H54 (cell line): ENCODE measurements at regions not wholly inside any gene's neighbourhood (a gene's known extent, or its start where the extent isn't known, plus 50 kb on each side); places are given as distances from the start of the nearest gene placed in this dataset.

Source experiments
- DNase-seq: peaks from one replicate; pipeline ENCODE4 v3.0.0; 2011; ENCODE audit warnings: low spot score, mixed read lengths; ENCODE audit not compliant: insufficient read length
- FAIRE-seq: peaks from 3 replicates; lab custom pipeline; 2011; peaks lifted over from hg19 to GRCh38; lab: Jason Lieb, UNC
- POLR2A ChIP-seq: IDR thresholded peaks from 2 replicates; pipeline ENCODE4 v1.6.1; 2011; ENCODE audit warnings: low read depth, mild to moderate bottlenecking, low read length

- no peak for TF ChIP-seq POLR2A
- DNase-seq, result no peak
- no peak for FAIRE-seq
These were observed 67.8 kb upstream of the FAM98A start for GRCh38 chr2:33666879-33667278.

GRCh38 chr2:33665039-33665438 lies 65.9 kb upstream of the FAM98A start:
- FAIRE-seq (no peak), DNase-seq (no peak)
- TF ChIP-seq POLR2A, result no peak

- DNase-seq, result no peak
- no peak for TF ChIP-seq POLR2A
- no peak for FAIRE-seq
These were observed 61.5 kb upstream of the FAM98A start for GRCh38 chr2:33660416-33661123.

- DNase-seq, result no peak
- TF ChIP-seq POLR2A, result no peak
- no peak for FAIRE-seq
These were observed 56.7 kb upstream of the FAM98A start for GRCh38 chr2:33655626-33656320.

GRCh38 chr2:33652830-33653229 lies 53.7 kb upstream of the FAM98A start:
- no peak for TF ChIP-seq POLR2A
- no peak for FAIRE-seq
- DNase-seq, result no peak

- no peak for DNase-seq
- no peak for FAIRE-seq
- TF ChIP-seq POLR2A, result no peak
These were observed 51.1 kb upstream of the FAM98A start for GRCh38 chr2:33650171-33650570.
